Endodermal cell (in vitro differentiated cells): ENCODE measurements at regions not wholly inside any gene's neighbourhood (a gene's known extent, or its start where the extent isn't known, plus 50 kb on each side); places are given as distances from the start of the nearest gene placed in this dataset.

ENCODE experiments used
- DNase-seq: peaks from one replicate; pipeline ENCODE4 v3.0.0-alpha.2; 2017
- H3K27ac ChIP-seq: 2 replicates; pipeline ENCODE4 v1.5.1; 2013; ENCODE audit warnings: mild to moderate bottlenecking, low read depth, low read length, moderate library complexity
- H3K27me3 ChIP-seq: 2 replicates; pipeline ENCODE4 v1.6.1; 2013; ENCODE audit warnings: mild to moderate bottlenecking, low read length, moderate library complexity; ENCODE audit not compliant: insufficient read depth, control insufficient read depth, poor library complexity, severe bottlenecking
- H3K36me3 ChIP-seq: 2 replicates; pipeline ENCODE4 v1.7.0; 2013; ENCODE audit warnings: mild to moderate bottlenecking, low read length, moderate library complexity; ENCODE audit not compliant: control insufficient read depth, insufficient read depth
- H3K4me1 ChIP-seq: one replicate; pipeline ENCODE4 v1.7.0; 2013; ENCODE audit warnings: low read length; ENCODE audit not compliant: control insufficient read depth, insufficient read depth
- H3K4me3 ChIP-seq: 2 replicates; pipeline ENCODE4 v1.5.1; 2013; ENCODE audit warnings: mild to moderate bottlenecking, low read length, moderate library complexity
- H3K9ac ChIP-seq: 2 replicates; pipeline ENCODE4 v1.6.1; 2013; ENCODE audit warnings: mild to moderate bottlenecking, low read length, moderate library complexity; ENCODE audit not compliant: poor library complexity, severe bottlenecking; ENCODE audit errors: extremely low read depth
- H3K9me3 ChIP-seq: 2 replicates; pipeline ENCODE4 v1.6.1; 2013; ENCODE audit warnings: mild to moderate bottlenecking, low read length, moderate library complexity; ENCODE audit not compliant: control insufficient read depth
- H3K27ac Mint-ChIP-seq: 2 replicates; pipeline ENCODE4 v1.8.0; 2020; ENCODE audit warnings: mixed read lengths
- H3K27me3 Mint-ChIP-seq: 2 replicates; pipeline ENCODE4 v1.8.0; 2021; ENCODE audit warnings: mild to moderate bottlenecking, mixed read lengths; ENCODE audit not compliant: insufficient read depth
- H3K36me3 Mint-ChIP-seq: 2 replicates; pipeline ENCODE4 v1.8.0; 2020; ENCODE audit warnings: low read depth, mixed read lengths
- H3K4me1 Mint-ChIP-seq: 2 replicates; pipeline ENCODE4 v1.8.0; 2020; ENCODE audit warnings: mixed read lengths
- H3K4me3 Mint-ChIP-seq: 2 replicates; pipeline ENCODE4 v1.8.0; 2020; ENCODE audit warnings: mild to moderate bottlenecking, moderate library complexity, mixed read lengths
- H3K9me3 Mint-ChIP-seq: 2 replicates; pipeline ENCODE4 v1.8.0; 2020; ENCODE audit warnings: mild to moderate bottlenecking, mixed read lengths
- WGBS, 2 experiments: methylation state at CpG; one replicate each; pipeline versions ENCODE4 v1.1.5 to v1.1.7; 2013; ENCODE audit warnings: missing lambda C conversion rate in 2 of 2, mixed read lengths in 1 of 2; ENCODE audit not compliant: insufficient coverage in 1 of 2, insufficient read length in 1 of 2; 5-methylcytosine and 5-hydroxymethylcytosine counted together
- TF ChIP-seq, protein P1 (sequence below): fragments of 200-600 bp; sonication (generic); conservative IDR thresholded peaks from 2 replicates; pipeline ENCODE4 v1.5.0; 2021; ENCODE audit warnings: antibody characterized with exemption, mild to moderate bottlenecking

DNA sequence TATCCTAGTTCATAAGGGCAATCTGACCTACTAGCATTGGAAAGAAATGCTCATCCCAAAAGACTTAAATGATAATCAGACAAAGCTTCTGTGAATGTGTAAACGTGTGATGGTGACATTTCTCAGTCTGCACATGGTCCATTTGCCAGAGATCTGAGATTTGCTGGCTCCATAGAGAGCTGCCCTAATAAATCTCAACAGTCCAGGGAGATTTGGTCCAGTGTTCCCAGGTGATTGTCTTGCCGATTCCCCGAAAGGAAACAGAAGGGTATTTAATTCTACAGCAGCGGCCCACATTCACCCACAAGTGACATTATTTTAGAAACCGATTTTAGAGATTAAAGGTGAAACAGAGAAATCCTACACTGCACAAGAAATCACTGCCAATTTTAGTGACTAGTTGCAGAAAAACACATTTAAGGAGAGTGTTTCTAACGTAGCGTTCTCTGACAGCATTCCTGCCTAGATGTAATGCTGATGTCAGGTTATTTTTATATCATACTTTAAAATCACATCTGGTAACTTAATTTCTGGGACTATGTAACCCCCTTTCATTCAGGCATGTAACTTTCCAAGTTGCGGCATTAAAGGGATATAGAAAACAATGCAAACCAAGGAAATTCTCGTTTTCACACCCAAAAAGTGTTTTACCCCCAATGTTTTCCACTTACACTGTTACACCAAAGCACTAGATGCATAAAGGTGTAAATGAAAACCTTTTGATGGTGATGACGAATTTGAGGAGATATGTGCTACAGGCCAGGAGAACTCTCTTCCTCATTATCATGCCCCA is 231.9 kb upstream of the FN1 start:
- no peak overlapping the region for H3K4me3 ChIP-seq
- Mint-ChIP-seq H3K27me3 (no peaks in the 10 kb centered on the region), H3K4me1 (peaks cover 38% of the 10 kb centered on the region), H3K36me3 (no peaks in the 10 kb centered on the region), H3K4me3 (no peak overlapping the region), H3K27ac (no peak overlapping the region), H3K9me3 (peaks cover 10% of the 10 kb centered on the region)
- DNase-seq = no peak
- no peak overlapping the region for H3K27ac ChIP-seq
- TF ChIP-seq, protein P1, sequence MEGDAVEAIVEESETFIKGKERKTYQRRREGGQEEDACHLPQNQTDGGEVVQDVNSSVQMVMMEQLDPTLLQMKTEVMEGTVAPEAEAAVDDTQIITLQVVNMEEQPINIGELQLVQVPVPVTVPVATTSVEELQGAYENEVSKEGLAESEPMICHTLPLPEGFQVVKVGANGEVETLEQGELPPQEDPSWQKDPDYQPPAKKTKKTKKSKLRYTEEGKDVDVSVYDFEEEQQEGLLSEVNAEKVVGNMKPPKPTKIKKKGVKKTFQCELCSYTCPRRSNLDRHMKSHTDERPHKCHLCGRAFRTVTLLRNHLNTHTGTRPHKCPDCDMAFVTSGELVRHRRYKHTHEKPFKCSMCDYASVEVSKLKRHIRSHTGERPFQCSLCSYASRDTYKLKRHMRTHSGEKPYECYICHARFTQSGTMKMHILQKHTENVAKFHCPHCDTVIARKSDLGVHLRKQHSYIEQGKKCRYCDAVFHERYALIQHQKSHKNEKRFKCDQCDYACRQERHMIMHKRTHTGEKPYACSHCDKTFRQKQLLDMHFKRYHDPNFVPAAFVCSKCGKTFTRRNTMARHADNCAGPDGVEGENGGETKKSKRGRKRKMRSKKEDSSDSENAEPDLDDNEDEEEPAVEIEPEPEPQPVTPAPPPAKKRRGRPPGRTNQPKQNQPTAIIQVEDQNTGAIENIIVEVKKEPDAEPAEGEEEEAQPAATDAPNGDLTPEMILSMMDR = no peak
- no peak overlapping the region for H3K9ac ChIP-seq
- no peaks in the 10 kb centered on the region for H3K36me3 ChIP-seq
- peaks cover 8% of the 10 kb centered on the region for H3K4me1 ChIP-seq
- WGBS, 2 experiments = 92 to 93% methylated on average over 4 to 9 of the region's 10 CpGs
- H3K27me3 ChIP-seq = no peaks in the 10 kb centered on the region
- H3K9me3 ChIP-seq = peaks cover 8% of the 10 kb centered on the region

- no peaks in the 10 kb centered on the region for H3K27me3 Mint-ChIP-seq
- no peak overlapping the region for H3K27ac Mint-ChIP-seq
- WGBS, 2 experiments = 93 to 100% methylated on average over 2 to 3 of the region's 3 CpGs
- DNase-seq = no peak
- no peaks in the 10 kb centered on the region for H3K36me3 Mint-ChIP-seq
- Histone ChIP-seq H3K36me3 (no peaks in the 10 kb centered on the region), H3K4me1 (peaks cover 8% of the 10 kb centered on the region), H3K9ac (no peak overlapping the region), H3K4me3 (no peak overlapping the region), H3K9me3 (no peaks in the 10 kb centered on the region), H3K27me3 (no peaks in the 10 kb centered on the region), H3K27ac (no peak overlapping the region)
- peaks cover 25% of the 10 kb centered on the region for H3K4me1 Mint-ChIP-seq
- no peak overlapping the region for H3K4me3 Mint-ChIP-seq
- peaks cover 5% of the 10 kb centered on the region for H3K9me3 Mint-ChIP-seq
- TF ChIP-seq, protein P1 = no peak
Measured at GRCh38 chr2:215664847-215665525, 229.1 kb upstream of the FN1 start.

DNA sequence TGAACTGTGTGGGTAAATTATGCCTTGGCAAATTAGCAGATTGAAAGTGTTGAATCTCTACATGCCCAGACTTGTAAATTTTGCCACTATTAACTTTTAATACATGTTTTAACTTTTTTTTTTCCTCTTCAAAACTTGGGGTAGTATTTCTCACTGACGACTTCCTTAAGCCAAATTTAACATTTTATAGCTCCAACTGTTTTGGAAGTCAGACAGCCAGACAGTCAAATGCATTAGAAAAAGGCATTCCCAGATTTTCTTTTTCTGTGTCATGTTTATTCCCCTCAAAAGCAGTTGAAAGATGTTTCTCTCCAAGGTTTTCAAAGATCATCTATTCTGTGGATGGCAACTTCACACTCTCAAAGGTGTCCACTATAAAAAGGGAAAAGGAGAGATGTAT is 226.8 kb upstream of the FN1 start:
- TF ChIP-seq, protein P1 = no peak
- Mint-ChIP-seq H3K27me3 (no peaks in the 10 kb centered on the region), H3K4me3 (no peak overlapping the region), H3K4me1 (peaks cover 9% of the 10 kb centered on the region), H3K9me3 (peaks cover 5% of the 10 kb centered on the region), H3K27ac (no peak overlapping the region), H3K36me3 (no peaks in the 10 kb centered on the region)
- Histone ChIP-seq H3K36me3 (no peaks in the 10 kb centered on the region), H3K9me3 (no peaks in the 10 kb centered on the region), H3K4me3 (no peak overlapping the region), H3K27ac (no peak overlapping the region), H3K9ac (no peak overlapping the region), H3K27me3 (no peaks in the 10 kb centered on the region), H3K4me1 (no peaks in the 10 kb centered on the region)
- WGBS, 2 experiments = 84 to 90% methylated on average over 1 of the region's 1 CpG
- DNase-seq = no peak
